ENCODE measurements at regions not wholly inside any gene's neighbourhood (a gene's known extent, or its start where the extent isn't known, plus 50 kb on each side); places are given as distances from the start of the nearest gene placed in this dataset.

GRCh38 chr7:156121956-156122355 lies 309.7 kb upstream of the SHH start:
- TF ChIP-seq EZH2 (IDR thresholded peaks at IDR 0.05; ENCODE audit: insufficient read depth, poor library complexity, severe bottlenecking) (no peak), EZH2phosphoT487 (IDR thresholded peaks at IDR 0.05; ENCODE audit: insufficient read depth, low read depth) (no peak)
- in situ Hi-C loops (cut with MboI): no loop called here
- no peak overlapping the region for H3K4me2 ChIP-seq (ENCODE audit: unreplicated experiment)
- no peak overlapping the region for H3K4me3 ChIP-seq
- DNase-seq: no peak
- H3K9me2 ChIP-seq (ENCODE audit: insufficient read depth): no peaks in the 10 kb centered on the region
- H3K79me2 ChIP-seq (ENCODE audit: insufficient read depth): no peaks in the 10 kb centered on the region
- no peak overlapping the region for H3K9ac ChIP-seq
- no peak overlapping the region for H3K27ac ChIP-seq
- no peaks in the 10 kb centered on the region for H3K27me3 ChIP-seq (replicated peaks; ENCODE audit: insufficient read depth)
- H3K9me3 ChIP-seq (ENCODE audit: low read depth): no peaks in the 10 kb centered on the region
- no peaks in the 10 kb centered on the region for H4K20me1 ChIP-seq (ENCODE audit: insufficient read depth)
- H3K36me3 ChIP-seq (ENCODE audit: low read depth): no peaks in the 10 kb centered on the region
- no peaks in the 10 kb centered on the region for H3K4me1 ChIP-seq (ENCODE audit: insufficient read depth)
- 50 to 54% methylated on average over 17 of the region's 17 CpGs for WGBS, 2 experiments (ENCODE audit: low coverage in 1 of 2, low lambda C conversion rate in 2 of 2, missing lambda C conversion rate in 2 of 2)
- H3F3A ChIP-seq (ENCODE audit: insufficient read depth): no peaks in the 10 kb centered on the region
- no peak overlapping the region for H2AFZ ChIP-seq

- no peaks in the 10 kb centered on the region for H3F3A ChIP-seq (ENCODE audit: insufficient read depth)
- 24 to 29% methylated on average over 9 to 10 of the region's 10 CpGs for WGBS, 2 experiments (ENCODE audit: low coverage in 1 of 2, low lambda C conversion rate in 2 of 2, missing lambda C conversion rate in 2 of 2)
- no peak overlapping the region for H3K9ac ChIP-seq
- H3K4me2 ChIP-seq (ENCODE audit: unreplicated experiment): no peak overlapping the region
- no peaks in the 10 kb centered on the region for H3K36me3 ChIP-seq (ENCODE audit: low read depth)
- DNase-seq: no peak
- H3K9me3 ChIP-seq (ENCODE audit: low read depth): no peaks in the 10 kb centered on the region
- no peaks in the 10 kb centered on the region for H4K20me1 ChIP-seq (ENCODE audit: insufficient read depth)
- H3K4me1 ChIP-seq (ENCODE audit: insufficient read depth): no peaks in the 10 kb centered on the region
- no peaks in the 10 kb centered on the region for H3K9me2 ChIP-seq (ENCODE audit: insufficient read depth)
- TF ChIP-seq EZH2 (IDR thresholded peaks at IDR 0.05; ENCODE audit: insufficient read depth, poor library complexity, severe bottlenecking) (no peak), EZH2phosphoT487 (IDR thresholded peaks at IDR 0.05; ENCODE audit: insufficient read depth, low read depth) (no peak)
- H3K27me3 ChIP-seq (replicated peaks; ENCODE audit: insufficient read depth): no peaks in the 10 kb centered on the region
- H3K4me3 ChIP-seq: no peak overlapping the region
- in situ Hi-C loops (cut with MboI): no loop called here
- H3K27ac ChIP-seq: no peak overlapping the region
- no peaks in the 10 kb centered on the region for H3K79me2 ChIP-seq (ENCODE audit: insufficient read depth)
- no peak overlapping the region for H2AFZ ChIP-seq
Observed at GRCh38 chr7:156121434-156121833, 309.2 kb upstream of the SHH start.

GRCh38 chr7:156120552-156120951 lies 308.3 kb upstream of the SHH start:
- H3K9me3 ChIP-seq (ENCODE audit: low read depth): no peaks in the 10 kb centered on the region
- H3K4me2 ChIP-seq (ENCODE audit: unreplicated experiment): no peak overlapping the region
- H3F3A ChIP-seq (ENCODE audit: insufficient read depth): no peaks in the 10 kb centered on the region
- no peaks in the 10 kb centered on the region for H3K36me3 ChIP-seq (ENCODE audit: low read depth)
- H3K27me3 ChIP-seq (replicated peaks; ENCODE audit: insufficient read depth): no peaks in the 10 kb centered on the region
- no peaks in the 10 kb centered on the region for H4K20me1 ChIP-seq (ENCODE audit: insufficient read depth)
- H3K4me1 ChIP-seq (ENCODE audit: insufficient read depth): no peaks in the 10 kb centered on the region
- no peak overlapping the region for H3K27ac ChIP-seq
- H3K4me3 ChIP-seq: no peak overlapping the region
- H3K79me2 ChIP-seq (ENCODE audit: insufficient read depth): no peaks in the 10 kb centered on the region
- no peak overlapping the region for H2AFZ ChIP-seq
- in situ Hi-C loops (cut with MboI): no loop called here
- TF ChIP-seq EZH2phosphoT487 (IDR thresholded peaks at IDR 0.05; ENCODE audit: insufficient read depth, low read depth) (no peak), EZH2 (IDR thresholded peaks at IDR 0.05; ENCODE audit: insufficient read depth, poor library complexity, severe bottlenecking) (no peak)
- WGBS, 2 experiments (ENCODE audit: low coverage in 1 of 2, low lambda C conversion rate in 2 of 2, missing lambda C conversion rate in 2 of 2): 35 to 44% methylated on average over 16 to 17 of the region's 17 CpGs
- no peak overlapping the region for H3K9ac ChIP-seq
- no peak for DNase-seq
- H3K9me2 ChIP-seq (ENCODE audit: insufficient read depth): no peaks in the 10 kb centered on the region

DNA sequence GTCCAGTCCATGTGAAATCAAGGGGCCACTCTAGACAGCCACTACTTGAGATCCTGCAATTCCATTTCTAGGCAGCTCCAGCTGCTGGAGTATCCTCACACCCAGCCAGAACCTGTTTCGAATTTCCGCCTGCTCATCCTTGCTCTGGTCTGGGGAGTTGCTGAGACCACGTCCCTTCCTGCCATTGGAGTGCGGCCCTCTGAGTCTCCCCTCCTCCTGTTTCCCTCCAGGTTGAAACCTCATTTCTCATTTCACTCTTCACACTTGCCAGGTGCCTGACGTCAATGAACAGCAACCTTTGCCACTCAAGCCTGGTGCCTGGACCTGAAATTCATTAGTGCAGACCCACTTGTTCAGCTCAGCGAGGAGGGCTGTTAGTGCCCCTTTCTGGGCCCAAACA lies 307.5 kb upstream of the SHH start:
- Histone ChIP-seq H3K27me3 (replicated peaks; ENCODE audit: insufficient read depth) (no peaks in the 10 kb centered on the region), H3K9me2 (ENCODE audit: insufficient read depth) (no peaks in the 10 kb centered on the region), H3K79me2 (ENCODE audit: insufficient read depth) (no peaks in the 10 kb centered on the region), H3K9me3 (ENCODE audit: low read depth) (no peaks in the 10 kb centered on the region), H2AFZ (no peak overlapping the region), H3K36me3 (ENCODE audit: low read depth) (no peaks in the 10 kb centered on the region), H4K20me1 (ENCODE audit: insufficient read depth) (no peaks in the 10 kb centered on the region), H3K27ac (no peak overlapping the region), H3K4me1 (ENCODE audit: insufficient read depth) (no peaks in the 10 kb centered on the region), H3K9ac (no peak overlapping the region), H3F3A (ENCODE audit: insufficient read depth) (no peaks in the 10 kb centered on the region), H3K4me2 (ENCODE audit: unreplicated experiment) (no peak overlapping the region), H3K4me3 (no peak overlapping the region)
- no peak for TF ChIP-seq EZH2phosphoT487 (IDR thresholded peaks at IDR 0.05; ENCODE audit: insufficient read depth, low read depth)
- TF ChIP-seq EZH2 (IDR thresholded peaks at IDR 0.05; ENCODE audit: insufficient read depth, poor library complexity, severe bottlenecking): no peak
- in situ Hi-C loops (cut with MboI): no loop called here
- DNase-seq: no peak
- whole genome bisulfite sequencing, 2 experiments (ENCODE audit: low coverage in 1 of 2, low lambda C conversion rate in 2 of 2, missing lambda C conversion rate in 2 of 2): 8 to 12% methylated on average over 6 of the region's 6 CpGs

GRCh38 chr7:156118248-156118645 lies 306.0 kb upstream of the SHH start:
- Histone ChIP-seq H2AFZ (no peak overlapping the region), H3K4me2 (ENCODE audit: unreplicated experiment) (no peak overlapping the region), H3K9ac (no peak overlapping the region), H3K4me3 (no peak overlapping the region), H3K4me1 (ENCODE audit: insufficient read depth) (no peaks in the 10 kb centered on the region), H3K9me3 (ENCODE audit: low read depth) (no peaks in the 10 kb centered on the region), H3F3A (ENCODE audit: insufficient read depth) (no peaks in the 10 kb centered on the region), H3K27ac (no peak overlapping the region), H4K20me1 (ENCODE audit: insufficient read depth) (no peaks in the 10 kb centered on the region), H3K79me2 (ENCODE audit: insufficient read depth) (no peaks in the 10 kb centered on the region), H3K9me2 (ENCODE audit: insufficient read depth) (no peaks in the 10 kb centered on the region), H3K27me3 (replicated peaks; ENCODE audit: insufficient read depth) (no peaks in the 10 kb centered on the region), H3K36me3 (ENCODE audit: low read depth) (no peaks in the 10 kb centered on the region)
- in situ Hi-C loops (cut with MboI): no loop called here
- TF ChIP-seq EZH2 (IDR thresholded peaks at IDR 0.05; ENCODE audit: insufficient read depth, poor library complexity, severe bottlenecking): no peak
- no peak for TF ChIP-seq EZH2phosphoT487 (IDR thresholded peaks at IDR 0.05; ENCODE audit: insufficient read depth, low read depth)
- 18 to 29% methylated on average over 6 of the region's 6 CpGs for WGBS, 2 experiments (ENCODE audit: low coverage in 1 of 2, low lambda C conversion rate in 2 of 2, missing lambda C conversion rate in 2 of 2)
- DNase-seq: no peak

All from GM23248 (cell line).